ENCODE measurements at regions not wholly inside any gene's neighbourhood (a gene's known extent, or its start where the extent isn't known, plus 50 kb on each side); places are given as distances from the start of the nearest gene placed in this dataset.

DNA sequence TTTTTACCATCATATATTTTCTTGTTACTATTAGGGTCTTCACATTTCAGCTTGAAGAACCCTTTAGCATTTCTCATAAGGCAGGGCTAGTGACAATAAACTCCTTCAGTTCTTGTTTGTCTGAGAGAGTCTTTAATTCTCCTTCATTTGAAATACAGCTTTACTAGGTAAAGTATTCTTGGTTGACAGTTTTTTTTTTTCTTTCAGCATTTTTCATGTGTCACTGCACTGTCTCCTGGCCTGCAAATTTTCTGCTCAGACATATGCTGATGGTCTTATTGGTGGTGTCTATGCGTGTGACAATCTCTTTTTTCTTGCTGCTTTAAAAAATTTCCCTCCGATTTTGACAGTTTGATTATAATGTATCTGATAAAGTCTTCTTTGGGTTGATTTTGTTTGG is 399.9 kb downstream of the SH3GL2 start:
- DNase-seq = no peak

- no peak for DNase-seq
Measured at GRCh38 chr9:17986595-17986994, 407.7 kb downstream of the SH3GL2 start.

GRCh38 chr9:17987189-17987588 is 408.3 kb downstream of the SH3GL2 start:
- DNase-seq = no peak

DNA sequence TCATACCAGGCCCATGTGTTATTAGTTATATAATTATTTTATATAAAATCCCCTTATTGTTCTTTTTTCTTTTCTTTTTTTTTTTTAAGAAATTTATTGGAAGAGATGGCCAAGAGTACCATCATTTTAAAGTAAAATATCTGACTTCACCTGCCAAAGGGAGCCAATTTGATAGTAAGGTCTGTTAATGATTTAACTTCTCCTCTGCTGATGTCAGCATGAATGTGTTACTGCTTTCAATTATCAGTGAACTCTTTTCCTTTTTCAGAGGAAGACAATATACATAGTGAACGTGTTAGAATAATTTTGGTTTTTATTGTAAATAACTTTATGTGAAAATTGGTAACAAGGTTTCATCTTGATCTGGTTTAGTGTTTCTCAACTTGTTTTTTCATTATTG is 409.6 kb downstream of the SH3GL2 start:
- DNase-seq = no peak

DNA sequence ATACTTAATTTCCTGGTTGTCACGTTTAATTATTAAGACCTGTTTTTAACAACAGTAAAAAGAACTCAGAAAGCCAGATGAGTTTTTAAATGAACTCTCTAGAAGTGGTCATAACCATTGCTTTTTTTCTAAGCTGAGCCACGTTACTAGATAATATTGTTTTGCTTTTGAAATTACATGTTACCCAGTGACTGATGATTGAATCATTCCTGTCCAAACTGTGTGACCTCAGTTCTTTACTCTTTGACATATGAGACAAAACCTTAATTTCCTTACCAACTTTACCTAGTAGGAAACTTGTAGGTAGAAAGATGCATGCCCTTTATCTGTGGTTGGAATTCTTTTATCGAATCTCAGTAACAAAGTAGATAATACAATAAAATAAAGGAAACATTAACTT is 411.7 kb downstream of the SH3GL2 start:
- DNase-seq = no peak

- no peak for DNase-seq
Measured at GRCh38 chr9:17993024-17993423, 414.2 kb downstream of the SH3GL2 start.

GRCh38 chr9:17994695-17995425 is 416.0 kb downstream of the SH3GL2 start:
- no peak for DNase-seq

- no peak for DNase-seq
Measured at GRCh38 chr9:17996728-17997127, 417.9 kb downstream of the SH3GL2 start.

GRCh38 chr9:18002718-18003438 is 424.0 kb downstream of the SH3GL2 start:
- DNase-seq = no peak

DNA sequence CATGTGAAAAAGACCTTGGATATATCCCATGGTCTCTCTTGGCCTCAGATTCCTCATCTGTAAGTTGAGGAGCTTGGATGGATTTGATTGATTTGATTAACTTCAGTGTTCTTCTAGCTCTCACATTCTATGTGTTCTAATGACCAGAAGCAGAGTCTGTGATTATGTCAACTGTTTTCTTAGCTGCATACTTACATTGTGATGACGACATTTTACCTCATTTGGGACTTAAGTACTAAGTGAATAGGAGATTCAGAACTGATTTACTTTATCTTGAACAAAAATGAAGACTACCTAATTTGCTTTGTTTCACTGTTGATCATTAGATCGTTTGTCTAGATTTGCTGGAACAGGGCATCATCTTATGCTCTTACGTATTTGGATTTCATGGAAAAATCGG is 427.7 kb downstream of the SH3GL2 start:
- DNase-seq = no peak

DNA sequence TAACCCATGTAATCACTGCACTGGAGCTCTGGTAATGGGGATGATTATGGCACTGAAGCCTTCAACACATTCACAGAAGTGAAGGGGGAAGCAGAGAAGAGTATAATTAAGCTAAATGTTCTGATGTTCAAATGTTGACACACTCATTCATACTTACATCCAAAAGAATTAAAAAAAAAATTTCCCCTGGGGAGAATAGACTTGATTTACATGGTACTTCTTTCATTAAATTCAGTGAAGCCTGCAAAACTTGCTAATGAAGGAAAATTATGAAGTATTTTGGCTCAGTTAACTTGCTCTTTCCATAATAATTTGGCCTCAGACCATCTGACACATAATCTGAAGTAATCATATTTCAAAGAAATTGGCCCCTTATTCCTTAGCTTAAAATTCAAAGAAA is 428.8 kb downstream of the SH3GL2 start:
- no peak for DNase-seq

DNA sequence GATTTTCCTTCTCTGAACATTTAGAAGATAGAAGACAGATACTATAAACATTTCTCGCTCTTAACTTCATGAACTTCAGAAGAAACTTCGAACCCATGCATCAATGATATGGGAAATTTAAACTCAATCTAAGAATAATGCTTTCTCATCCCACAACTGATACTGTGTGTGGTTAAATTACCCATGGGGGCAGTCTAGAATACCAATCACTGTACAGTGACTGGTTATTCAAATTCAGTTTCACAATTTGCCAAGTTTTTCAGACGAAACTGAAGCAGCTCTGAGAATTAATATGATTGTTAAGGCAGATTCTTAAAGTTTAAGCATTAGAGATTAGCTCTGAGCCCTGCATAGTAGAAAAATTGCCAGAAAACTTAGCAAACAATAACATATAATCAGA is 431.0 kb downstream of the SH3GL2 start:
- no peak for DNase-seq

- DNase-seq = no peak
Measured at GRCh38 chr9:18010492-18010891, 431.6 kb downstream of the SH3GL2 start.

DNA sequence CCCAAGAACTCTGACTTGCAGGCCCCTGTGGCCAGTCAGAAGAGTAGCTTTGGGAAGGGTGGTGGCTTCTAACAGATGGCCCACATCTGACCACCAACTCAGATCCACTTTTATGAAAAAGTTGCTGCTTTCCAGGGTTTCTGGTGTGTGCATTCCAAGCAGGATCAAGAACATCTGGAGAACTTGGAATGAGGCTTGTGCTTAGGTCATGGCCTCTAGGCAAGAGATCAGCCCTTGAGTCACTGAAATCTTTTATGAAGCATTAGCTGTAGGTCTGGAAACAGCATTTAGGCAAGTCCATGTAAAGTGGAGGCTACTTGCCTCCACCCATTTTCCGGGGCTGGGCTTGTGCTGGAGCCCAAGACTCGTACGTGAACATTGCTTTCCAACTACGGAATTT is 433.3 kb downstream of the SH3GL2 start:
- DNase-seq = no peak

DNA sequence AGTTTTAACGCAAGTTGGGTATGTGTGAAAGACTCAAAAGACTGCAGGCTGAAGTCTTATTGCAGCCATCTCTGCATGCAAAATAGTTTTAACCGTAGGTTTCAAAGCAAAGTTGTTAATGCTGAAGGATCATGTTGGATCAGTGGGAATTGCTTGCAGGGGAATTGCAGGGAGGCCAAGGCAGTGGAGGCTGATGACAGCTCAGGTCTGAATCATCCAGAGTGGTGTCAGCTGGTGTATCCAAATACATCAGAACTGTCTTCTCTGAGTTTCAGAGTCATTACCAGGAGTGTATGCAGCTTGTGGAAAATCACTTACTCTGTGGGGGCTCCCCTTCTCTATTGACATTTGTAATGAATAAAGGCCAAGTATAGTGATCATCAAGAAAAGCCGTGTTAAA is 435.7 kb downstream of the SH3GL2 start:
- no peak for DNase-seq

GRCh38 chr9:18015116-18015515 is 436.2 kb downstream of the SH3GL2 start:
- DNase-seq = no peak

- no peak for DNase-seq
Measured at GRCh38 chr9:18017136-18017535, 438.3 kb downstream of the SH3GL2 start.

DNA sequence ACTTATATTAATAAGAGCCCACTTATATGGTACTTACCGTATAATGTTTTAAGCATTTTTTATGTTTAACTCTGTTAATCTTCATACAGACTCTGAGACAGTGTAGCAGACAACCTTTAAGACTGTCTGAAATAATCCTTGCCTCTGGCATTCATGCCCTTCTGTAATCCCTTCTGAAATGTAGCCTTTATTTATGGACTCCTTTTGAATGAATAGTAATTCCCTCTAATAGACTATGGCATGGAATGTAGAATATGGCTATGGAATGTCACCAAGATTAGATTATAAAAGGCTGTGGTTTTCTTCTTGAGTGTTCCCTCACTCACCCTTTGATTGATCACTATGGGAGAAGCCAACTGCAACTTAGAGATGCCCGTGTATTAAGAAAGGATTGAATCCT is 439.4 kb downstream of the SH3GL2 start:
- no peak for DNase-seq

DNA sequence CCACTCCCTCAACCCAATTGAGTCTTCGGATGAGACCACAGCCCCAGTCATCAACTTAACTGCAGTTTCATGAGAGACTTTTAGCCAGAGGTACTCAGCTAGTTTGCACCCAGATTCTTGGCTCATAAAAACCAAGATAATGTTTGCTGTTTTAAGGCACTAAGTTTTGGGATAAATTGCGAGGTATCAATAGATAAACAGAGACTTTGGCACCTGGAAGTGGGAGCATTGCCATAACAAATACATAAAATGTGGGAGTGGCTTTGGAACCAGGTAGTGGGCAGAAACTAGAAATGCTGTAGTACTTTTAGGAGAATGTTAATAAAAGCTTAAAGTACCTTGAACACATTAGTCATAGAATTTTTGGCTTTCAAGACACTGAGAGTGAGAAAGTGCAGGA is 439.8 kb downstream of the SH3GL2 start:
- DNase-seq = no peak

- DNase-seq = no peak
Measured at GRCh38 chr9:18020121-18020745, 441.4 kb downstream of the SH3GL2 start.

DNA sequence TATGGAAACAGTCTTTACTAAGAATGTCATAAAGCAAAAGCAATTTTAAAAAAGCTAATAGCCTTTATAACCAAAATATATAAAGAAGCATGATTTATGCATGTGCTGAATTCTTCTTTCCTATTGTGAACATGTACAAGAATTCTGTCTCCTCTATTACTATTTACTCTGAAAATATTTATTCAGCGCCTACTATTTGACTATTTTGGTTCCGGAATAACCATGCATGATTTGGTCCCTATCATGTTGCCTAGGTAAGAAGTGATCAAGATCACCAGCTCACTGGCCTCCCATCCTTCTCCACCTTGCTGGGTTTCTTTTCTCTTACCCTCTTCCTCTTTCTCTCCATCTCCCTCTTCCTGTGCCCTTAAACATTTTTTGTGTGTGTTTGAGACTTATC is 443.8 kb downstream of the SH3GL2 start:
- DNase-seq = no peak

DNA sequence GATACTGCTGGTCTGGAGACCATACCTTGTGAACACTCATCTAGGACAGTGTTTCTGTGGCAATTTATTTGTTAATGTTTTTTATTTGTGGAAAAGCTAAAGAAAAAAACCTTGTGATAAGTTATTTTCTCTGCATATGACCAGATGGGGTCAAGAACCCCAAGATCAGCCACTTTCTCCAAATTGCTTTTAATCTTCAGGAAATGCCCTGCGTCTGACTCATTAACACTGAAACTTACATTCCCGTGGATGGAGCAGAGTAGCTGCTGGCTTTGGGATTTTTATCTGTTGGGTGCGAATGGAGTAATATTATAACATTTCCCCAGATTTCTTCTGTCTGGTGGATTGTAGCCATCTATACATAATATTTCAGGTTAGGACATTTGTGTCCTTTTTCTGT is 444.5 kb downstream of the SH3GL2 start:
- no peak for DNase-seq

DNA sequence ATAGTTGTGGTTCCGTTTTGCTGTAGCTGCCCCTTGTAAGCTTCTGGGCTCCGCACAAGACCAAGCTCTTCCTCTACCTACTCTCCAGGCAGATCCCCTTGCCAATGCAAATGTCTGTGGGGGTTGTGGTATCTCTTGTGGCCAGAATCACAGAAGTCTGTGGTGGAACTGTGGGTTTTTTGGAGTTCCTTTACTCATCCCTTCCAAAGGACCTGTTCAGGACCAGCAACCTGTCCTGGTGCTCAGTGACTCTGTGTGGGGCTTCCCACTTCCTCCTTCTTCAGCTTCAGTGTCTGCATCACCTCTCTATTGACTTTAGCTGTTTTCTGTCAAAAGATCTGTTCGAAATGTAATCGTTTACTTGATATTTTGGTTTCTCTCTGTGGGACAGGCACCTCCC is 441.3 kb upstream of the ADAMTSL1 start:
- no peak for DNase-seq

- no peak for DNase-seq
Measured at GRCh38 chr9:18036422-18037187, 437.3 kb upstream of the ADAMTSL1 start.
